Endothelial cell of umbilical vein (primary cell): ENCODE measurements at regions not wholly inside any gene's neighbourhood (a gene's known extent, or its start where the extent isn't known, plus 50 kb on each side); places are given as distances from the start of the nearest gene placed in this dataset.

Experiments
- BruUV-seq: library from RNA; stranded (reverse); fragments of 400-500 nt; replicated peaks from 2 replicates; lab custom pipeline; 2021; lab: Mats Ljungman, UMichigan
- CTCF ChIA-PET: fragments of 300-600, 350-600 bp; sonication (Branson Sonifier 250); formaldehyde crosslinking; loops from one replicate; lab custom pipeline; 2021; ENCODE audit warnings: antibody characterized with exemption, inconsistent platforms; lab: Charles Lee
- POLR2A ChIA-PET: fragments of 300-600, 350-600 bp; sonication (Branson Sonifier 250); formaldehyde crosslinking; loops from one replicate; lab custom pipeline; 2021; ENCODE audit warnings: antibody characterized with exemption, inconsistent platforms; lab: Charles Lee
- DNase-seq: peaks from one replicate; pipeline ENCODE4 v3.0.0-alpha.2; 2011; ENCODE audit warnings: low read depth, low spot score
- FAIRE-seq: peaks from 2 replicates; lab custom pipeline; 2011; peaks lifted over from hg19 to GRCh38; lab: Jason Lieb, UNC
- H2AFZ ChIP-seq: 2 replicates; pipeline ENCODE4 v1.6.0; 2012; ENCODE audit warnings: low read depth, low read length, control low read depth, inconsistent platforms
- H3K27ac ChIP-seq: 2 replicates; pipeline ENCODE4 v1.5.1; 2011; ENCODE audit warnings: low read depth, mild to moderate bottlenecking, control low read depth, low read length, moderate library complexity; ENCODE audit not compliant: insufficient read depth
- H3K27me3 ChIP-seq, 2 experiments: 2 replicates each; pipeline versions ENCODE4 v1.6.0 to v1.6.1; 2011; ENCODE audit warnings: low read length in 2 of 2, mixed read lengths in 1 of 2; ENCODE audit not compliant: control insufficient read depth in 2 of 2, insufficient read depth in 2 of 2
- H3K36me3 ChIP-seq, 2 experiments: 2 replicates in 1 of 2; 3 replicates in 1 of 2; pipeline ENCODE4 v1.5.1; 2011; ENCODE audit warnings: low read length in 2 of 2, mild to moderate bottlenecking in 1 of 2, moderate library complexity in 1 of 2; ENCODE audit not compliant: control insufficient read depth in 2 of 2, insufficient read depth in 2 of 2; ENCODE audit errors: extremely low read depth in 1 of 2
- H3K4me1 ChIP-seq: 3 replicates; pipeline ENCODE4 v1.5.1; 2011; ENCODE audit warnings: mild to moderate bottlenecking, low read length; ENCODE audit not compliant: control insufficient read depth, insufficient read depth; ENCODE audit errors: extremely low read depth
- H3K4me2 ChIP-seq: 2 replicates; pipeline ENCODE4 v1.6.1; 2011; ENCODE audit warnings: low read length, control low read depth, mixed read lengths; ENCODE audit not compliant: insufficient read depth
- H3K4me3 ChIP-seq, 3 experiments: fragments of 200-600 bp in 1 of 3; sonication (generic), shearing (Covaris generic) in 1 of 3; replicated peaks in 1 of 3; 2 replicates each; pipeline ENCODE4 v1.5.1; 2011 to 2016; ENCODE audit warnings: control low read depth in 3 of 3, low read length in 3 of 3, mild to moderate bottlenecking in 2 of 3, inconsistent platforms in 1 of 3, low read depth in 1 of 3, moderate library complexity in 1 of 3; ENCODE audit not compliant: insufficient read depth in 1 of 3
- H3K79me2 ChIP-seq: 2 replicates; pipeline ENCODE4 v1.6.0; 2012; ENCODE audit warnings: low read length, inconsistent platforms; ENCODE audit not compliant: control insufficient read depth, insufficient read depth
- H3K9ac ChIP-seq: replicated peaks from 2 replicates; pipeline ENCODE3; 2011; ENCODE audit warnings: low read length, control low read depth; ENCODE audit not compliant: insufficient read depth; ENCODE audit errors: extremely low read depth
- H3K9me1 ChIP-seq: replicated peaks from 3 replicates; pipeline ENCODE4 v1.6.0; 2011; ENCODE audit warnings: mild to moderate bottlenecking, low read length; ENCODE audit not compliant: control insufficient read depth, insufficient read depth; ENCODE audit errors: extremely low read depth
- H3K9me3 ChIP-seq: replicated peaks from 2 replicates; pipeline ENCODE4 v1.5.1; 2012; ENCODE audit warnings: low read length, inconsistent platforms; ENCODE audit not compliant: control insufficient read depth, insufficient read depth
- H4K20me1 ChIP-seq: replicated peaks from 2 replicates; pipeline ENCODE3; 2011; ENCODE audit warnings: mild to moderate bottlenecking, low read length; ENCODE audit not compliant: control insufficient read depth, insufficient read depth; ENCODE audit errors: extremely low read depth
- CTCF ChIP-seq, 2 donors: IDR thresholded peaks; 1 replicate in 1 of 2; 2 replicates in 1 of 2; pipeline ENCODE4 v1.5.1; 2011; ENCODE audit warnings: low read length in 2 of 2, mild to moderate bottlenecking in 2 of 2, moderate library complexity in 2 of 2, control low read depth in 1 of 2, inconsistent platforms in 1 of 2, low read depth in 1 of 2; ENCODE audit not compliant: insufficient read depth in 1 of 2; ENCODE audit errors: extremely low read depth in 1 of 2
- EZH2 ChIP-seq: IDR thresholded peaks from 2 replicates; pipeline ENCODE4 v1.6.1; 2012; ENCODE audit warnings: borderline replicate concordance, low read depth, mild to moderate bottlenecking, moderate library complexity, low read length, inconsistent platforms; ENCODE audit not compliant: severe bottlenecking
- FOS ChIP-seq: IDR thresholded peaks from 2 replicates; pipeline ENCODE4 v1.6.1; 2011; ENCODE audit warnings: mild to moderate bottlenecking, low read length, moderate library complexity, borderline replicate concordance; ENCODE audit not compliant: insufficient read depth
- GATA2 ChIP-seq: IDR thresholded peaks from 2 replicates; pipeline ENCODE4 v1.7.0; 2011; ENCODE audit warnings: low read depth, mild to moderate bottlenecking, moderate library complexity, mixed read lengths, low read length; ENCODE audit not compliant: insufficient read length, insufficient read depth
- JUN ChIP-seq: IDR thresholded peaks from 2 replicates; pipeline ENCODE4 v1.6.1; 2011; ENCODE audit warnings: borderline replicate concordance, low read depth; ENCODE audit not compliant: insufficient read length, insufficient read depth
- MAX ChIP-seq: IDR thresholded peaks from 2 replicates; pipeline ENCODE4 v1.6.1; 2011; ENCODE audit not compliant: insufficient read depth, insufficient read length
- MYC ChIP-seq: IDR thresholded peaks from one replicate; pipeline ENCODE4 v1.6.1; 2011; ENCODE audit warnings: mild to moderate bottlenecking, low read depth, low read length
- POLR2A ChIP-seq: IDR thresholded peaks from 2 replicates; pipeline ENCODE4 v1.6.1; 2012; ENCODE audit warnings: low read depth, mild to moderate bottlenecking, control low read depth, low read length
- POLR2AphosphoS5 ChIP-seq: IDR thresholded peaks from 2 replicates; pipeline ENCODE4 v1.6.1; 2012; ENCODE audit warnings: low read depth, mild to moderate bottlenecking, control low read depth, low read length, moderate library complexity; ENCODE audit not compliant: insufficient read depth
- dilution Hi-C: fragments of 300-500 bp; cut with MboI; formaldehyde crosslinking; loops from one replicate; pipeline ENCODE4 v1.15.0; 2019; ENCODE audit warnings: low sequenced_read_pairs; ENCODE audit not compliant: extremely low pct_ligation_motif_present
- intact Hi-C: fragments of 100-400 bp; cut with micrococcal nuclease; formaldehyde crosslinking; loops from one replicate; pipeline ENCODE4 v1.10.0; 2022

- ChIA-PET POLR2A (no interaction called here), CTCF (no interaction called here)
- H3K79me2 ChIP-seq, result no peaks in the 10 kb centered on the region
- intact Hi-C loops, result no loop called here
- FAIRE-seq, result no peak
- no TSS peak for BruUV-seq
- H3K9me3 ChIP-seq, result no peaks in the 10 kb centered on the region
- no peak overlapping the region for H3K4me2 ChIP-seq
- TF ChIP-seq GATA2, result no peak
- TF ChIP-seq EZH2, result no peak
- no peak for TF ChIP-seq MYC
- TF ChIP-seq POLR2A, result no peak
- no peak for TF ChIP-seq CTCF (IDR thresholded peaks at IDR 0.05; ENCODE audit: extremely low read depth in 1 of 2, insufficient read depth in 1 of 2, low read depth in 1 of 2, low read length in 2 of 2)
- TF ChIP-seq JUN, result no peak
- no peak for TF ChIP-seq FOS
- TF ChIP-seq POLR2AphosphoS5, result no peak
- no peak for TF ChIP-seq MAX
- H3K4me1 ChIP-seq, result no peaks in the 10 kb centered on the region
- no peak overlapping the region for H3K27ac ChIP-seq
- no peaks in the 10 kb centered on the region for H3K9me1 ChIP-seq
- dilution Hi-C loops, result no loop called here
- no peak overlapping the region for H3K9ac ChIP-seq
- no peaks in the 10 kb centered on the region for H3K27me3 ChIP-seq
- DNase-seq, result no peak
- no peaks in the 10 kb centered on the region for H4K20me1 ChIP-seq
- no peak overlapping the region for H2AFZ ChIP-seq
- no peaks in the 10 kb centered on the region for H3K36me3 ChIP-seq
- no peak overlapping the region for H3K4me3 ChIP-seq
These were observed 86.5 kb upstream of the E2F3 start for GRCh38 chr6:20314866-20315845.
